Right renal pelvis (tissue), 4 donors: ENCODE measurements at regions not wholly inside any gene's neighbourhood (a gene's known extent, or its start where the extent isn't known, plus 50 kb on each side); places are given as distances from the start of the nearest gene placed in this dataset.
"Not testable (repeated sequence)": the region's sequence is repeated elsewhere in the genome, so short reads cannot be mapped to it uniquely, and the experiment has no call there.

ENCODE experiments used
- DNase-seq, 4 donors: peaks; one replicate each; pipeline ENCODE4 v3.0.0-alpha.2; 2013; ENCODE audit warnings: low read depth in 4 of 4, low spot score in 3 of 4, missing footprints in 1 of 4

- no peak for DNase-seq
These were observed 206.7 kb upstream of the RBBP8 start for GRCh38 chr18:22726469-22726868.

DNA sequence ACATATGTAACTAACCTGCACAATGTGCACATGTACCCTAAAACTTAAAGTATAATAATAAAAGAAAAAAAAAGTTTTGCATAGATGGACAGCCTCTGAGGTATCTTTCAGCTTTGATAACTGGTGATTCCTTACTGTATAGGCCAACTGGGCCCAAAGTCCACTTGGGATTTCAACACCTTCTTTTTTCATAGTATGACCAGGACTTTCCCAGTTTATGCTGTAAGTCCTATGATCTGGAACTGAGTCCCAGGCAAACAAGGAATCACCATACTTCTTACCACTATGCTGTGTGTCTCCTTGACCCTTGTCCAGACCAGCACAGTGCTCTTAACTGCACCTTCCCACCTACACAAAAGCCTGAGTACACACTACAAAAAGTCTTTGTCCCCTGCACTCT lies 205.1 kb upstream of the RBBP8 start:
- no peak for DNase-seq

- DNase-seq: no peak
These were observed 204.5 kb upstream of the RBBP8 start for GRCh38 chr18:22728481-22729105.

- no peak for DNase-seq
These were observed 201.7 kb upstream of the RBBP8 start for GRCh38 chr18:22731398-22731797.

DNA sequence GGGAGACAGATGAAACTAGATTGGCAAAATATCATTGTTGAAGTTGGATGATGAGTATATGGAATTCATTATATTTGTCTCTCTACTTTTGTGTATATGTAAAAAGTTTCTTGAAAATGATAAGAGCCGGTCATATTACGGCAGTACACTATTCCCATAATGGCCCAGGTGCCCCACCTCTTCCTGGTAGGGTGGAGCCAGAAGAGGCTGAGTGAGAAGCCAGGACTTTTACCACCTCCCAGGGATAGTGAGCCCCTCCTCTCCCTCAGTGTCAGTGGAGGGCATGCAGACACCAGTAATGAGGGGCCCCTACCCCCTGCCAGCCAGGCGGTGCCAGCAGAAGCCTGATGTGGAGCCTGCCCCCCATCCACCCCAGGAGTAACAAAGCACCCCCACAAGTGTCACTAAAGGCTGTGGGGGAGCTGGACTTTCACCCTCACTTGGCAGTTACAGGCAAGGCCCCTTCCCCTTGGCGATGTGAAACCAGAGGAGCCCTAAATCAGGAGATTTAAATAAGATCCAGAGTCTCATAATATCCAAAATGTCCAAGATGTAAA lies 198.9 kb upstream of the RBBP8 start:
- no peak for DNase-seq

GRCh38 chr18:22734791-22735627 lies 198.1 kb upstream of the RBBP8 start:
- no peak for DNase-seq

DNA sequence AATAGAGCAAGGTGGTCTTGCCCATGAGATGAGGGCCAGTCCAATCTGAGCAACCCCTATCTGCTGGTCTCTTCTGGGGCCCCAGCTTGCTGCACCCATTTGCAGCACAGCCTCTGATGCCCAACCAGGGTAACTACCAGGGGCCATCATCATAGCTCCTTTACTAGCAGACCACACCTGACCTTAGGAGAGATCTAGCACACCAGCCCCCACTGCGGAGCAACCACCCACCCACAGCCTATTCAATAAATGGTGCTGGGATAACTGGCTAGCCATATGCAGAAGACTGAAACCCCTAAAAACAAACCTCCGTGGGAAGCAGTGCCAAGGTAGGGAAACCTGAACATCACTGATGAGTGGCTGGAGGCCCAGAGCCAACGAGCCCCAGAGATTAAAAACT lies 196.1 kb upstream of the RBBP8 start:
- no peak for DNase-seq

DNA sequence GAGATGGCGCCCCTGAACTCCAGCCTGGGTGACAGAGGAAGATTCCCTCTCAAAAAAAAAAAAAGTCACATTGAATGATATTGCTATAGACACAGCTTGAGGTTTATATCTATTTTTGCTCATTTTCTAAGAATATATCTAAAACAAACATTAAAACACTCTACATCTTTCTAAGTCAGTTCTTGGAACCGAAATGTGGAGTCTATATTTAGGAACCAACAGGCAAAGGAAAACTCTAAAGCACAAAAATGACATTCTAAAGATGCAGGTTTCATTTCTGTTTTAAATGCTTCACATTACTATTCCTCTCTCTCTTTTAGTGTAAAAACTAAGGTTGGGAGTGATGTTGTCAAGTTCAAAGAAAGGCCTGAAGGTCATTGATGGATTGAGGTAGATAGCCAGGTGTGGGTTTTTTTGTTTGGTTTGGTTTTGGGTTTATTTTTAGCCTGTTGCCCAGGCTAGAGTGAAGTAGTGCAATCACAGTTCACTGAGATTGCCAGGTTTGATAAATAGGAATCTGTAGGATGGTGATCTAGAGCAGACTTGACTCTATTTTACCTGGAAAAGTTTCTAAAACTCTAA lies 194.0 kb upstream of the RBBP8 start:
- DNase-seq: no peak

DNA sequence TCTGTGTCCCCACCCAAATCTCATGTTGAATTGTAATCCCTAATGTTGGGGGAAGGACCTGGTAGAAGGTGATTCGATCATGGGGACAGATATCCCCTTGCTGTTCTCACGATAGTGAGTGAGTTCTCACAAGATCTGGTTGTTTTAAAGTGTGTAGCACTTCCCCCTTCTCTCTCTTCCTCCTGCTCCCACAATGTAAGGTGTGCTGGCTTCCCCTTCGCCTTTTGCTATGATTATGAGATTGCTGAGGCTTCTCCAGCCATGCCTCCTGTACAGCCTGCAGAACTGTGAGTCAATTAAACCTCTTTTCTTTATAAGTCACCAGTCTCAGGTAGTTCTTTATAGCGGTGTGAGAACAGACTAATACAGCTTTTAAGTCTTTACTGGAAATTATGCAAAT lies 193.3 kb upstream of the RBBP8 start:
- no peak for DNase-seq

DNA sequence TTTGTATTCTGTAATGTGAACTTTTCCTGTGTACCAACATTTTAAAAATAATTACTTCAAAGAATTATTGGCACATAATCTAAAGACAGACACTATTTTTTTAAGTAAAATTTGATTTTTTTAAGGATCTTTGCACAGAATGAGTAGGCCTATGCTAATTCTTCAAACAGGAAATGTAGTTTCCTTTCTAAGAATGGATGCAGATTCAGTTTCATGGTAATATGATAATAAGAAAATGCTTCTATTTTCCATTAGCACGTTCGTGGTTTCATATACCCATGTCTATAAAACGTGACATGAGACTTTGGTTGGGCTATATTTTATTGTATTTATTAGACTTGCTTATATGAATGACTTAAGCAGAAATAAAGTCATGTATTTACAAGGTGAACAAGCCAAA lies 191.8 kb upstream of the RBBP8 start:
- DNase-seq: no peak

- no peak for DNase-seq
These were observed 190.7 kb upstream of the RBBP8 start for GRCh38 chr18:22742409-22742808.

DNA sequence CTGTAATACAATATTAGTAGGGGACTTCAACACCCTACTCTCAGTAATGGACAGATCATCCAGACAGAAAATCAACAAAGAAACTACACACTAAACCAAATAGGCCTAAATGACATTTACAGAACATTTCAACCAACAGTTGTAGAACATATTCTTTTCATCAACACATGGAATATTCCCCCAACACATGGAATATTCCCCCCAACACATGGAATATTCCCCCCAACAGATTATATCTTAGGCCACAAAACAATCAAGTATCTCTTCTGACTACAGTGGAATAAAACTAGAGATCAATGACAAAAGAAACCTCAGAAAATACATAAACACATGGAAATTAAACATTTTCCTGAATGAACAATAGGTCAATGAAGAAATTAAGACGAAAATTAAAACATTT lies 187.2 kb upstream of the RBBP8 start:
- DNase-seq: no peak

DNA sequence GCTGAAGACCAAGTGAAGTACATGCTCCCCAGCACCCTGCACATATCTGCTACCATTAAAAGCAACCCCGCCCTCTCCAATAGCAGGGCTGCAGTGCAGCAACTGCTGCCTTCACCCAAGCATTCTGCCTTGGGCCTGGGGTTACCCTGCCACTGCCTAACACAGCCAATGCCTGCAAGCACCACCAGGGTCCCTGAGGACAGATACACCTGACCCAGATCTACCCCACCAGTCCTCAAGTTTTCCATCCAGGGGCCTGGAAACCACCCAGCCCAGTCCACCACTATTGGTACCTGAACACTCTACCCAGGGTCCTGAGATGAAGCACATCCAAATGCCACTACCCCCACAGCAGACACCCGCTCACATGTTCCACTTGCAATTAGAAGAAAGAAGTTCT lies 181.1 kb upstream of the RBBP8 start:
- DNase-seq: no peak

GRCh38 chr18:22753130-22753831 lies 179.8 kb upstream of the RBBP8 start:
- DNase-seq: no peak

DNA sequence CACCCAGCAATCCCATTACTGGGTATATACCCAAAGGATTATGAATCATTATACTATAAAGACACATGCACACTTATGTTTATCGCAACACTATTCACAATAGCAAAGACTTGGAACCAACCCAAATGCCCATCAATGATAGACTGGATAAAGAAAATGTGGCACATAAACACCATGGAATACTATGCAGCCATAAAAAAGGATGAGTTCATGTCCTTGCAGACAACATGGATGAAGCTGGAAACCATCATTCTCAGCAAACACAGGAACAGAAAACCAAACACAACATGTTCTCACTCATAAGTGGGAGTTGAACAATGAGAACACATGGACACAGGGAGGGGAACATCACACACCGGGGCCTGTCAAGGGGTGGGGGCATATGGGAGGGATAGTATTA lies 169.1 kb upstream of the RBBP8 start:
- DNase-seq: not testable (repeated sequence)

DNA sequence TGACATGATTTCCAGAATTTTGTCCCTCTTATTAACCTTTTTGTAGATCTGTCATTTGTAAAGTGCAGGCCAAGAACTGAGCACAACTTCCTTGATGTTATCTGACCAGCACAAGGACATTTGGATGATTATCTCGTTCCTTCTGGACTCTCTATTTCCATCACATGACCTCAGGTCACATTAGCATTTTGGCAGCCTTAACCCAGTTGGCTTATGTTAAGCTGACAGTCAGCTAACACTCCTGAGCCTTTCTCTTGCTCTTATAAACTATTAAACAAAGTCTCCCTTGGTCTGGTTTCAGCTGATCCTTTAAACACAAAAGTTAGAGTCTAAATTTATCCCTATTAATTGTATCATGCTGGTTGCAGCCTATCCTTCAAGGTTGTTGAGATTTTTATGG lies 167.2 kb upstream of the RBBP8 start:
- no peak for DNase-seq

DNA sequence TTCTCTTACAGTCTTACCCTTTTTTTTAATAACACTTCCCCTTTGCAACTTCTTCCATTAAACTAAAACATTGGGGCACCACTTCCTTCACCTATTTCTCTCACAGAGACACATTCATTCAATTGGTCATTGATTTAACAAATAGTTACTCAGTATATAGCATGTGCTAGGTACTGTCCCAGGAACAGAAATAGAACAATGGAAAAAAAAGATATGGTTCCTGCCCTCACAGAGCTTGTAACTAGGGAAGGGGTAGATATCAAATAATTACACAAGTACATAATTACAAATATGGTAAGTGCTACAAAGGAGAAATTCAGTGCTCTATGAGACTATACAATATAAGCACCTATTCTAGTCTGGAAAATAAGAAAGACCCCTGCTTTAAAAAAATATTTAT lies 165.5 kb upstream of the RBBP8 start:
- no peak for DNase-seq

DNA sequence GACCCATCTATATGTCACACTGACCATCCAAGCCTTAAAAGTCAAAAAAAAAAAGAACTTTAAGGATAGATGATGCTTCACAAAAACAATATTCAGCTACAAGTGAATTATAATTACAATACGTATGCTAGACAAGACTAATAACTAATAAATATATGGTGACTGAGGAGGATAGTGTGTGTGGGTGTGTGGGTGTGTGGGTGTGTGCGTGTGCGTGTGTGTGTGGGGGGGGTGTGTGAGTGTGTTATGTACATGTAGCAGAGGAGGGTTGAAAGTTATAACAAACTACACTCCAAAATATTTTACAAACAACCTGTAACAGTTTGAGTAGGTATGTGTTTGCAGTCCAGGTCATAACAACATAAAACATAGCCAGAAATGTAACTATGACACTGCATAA lies 159.2 kb upstream of the RBBP8 start:
- DNase-seq: no peak

DNA sequence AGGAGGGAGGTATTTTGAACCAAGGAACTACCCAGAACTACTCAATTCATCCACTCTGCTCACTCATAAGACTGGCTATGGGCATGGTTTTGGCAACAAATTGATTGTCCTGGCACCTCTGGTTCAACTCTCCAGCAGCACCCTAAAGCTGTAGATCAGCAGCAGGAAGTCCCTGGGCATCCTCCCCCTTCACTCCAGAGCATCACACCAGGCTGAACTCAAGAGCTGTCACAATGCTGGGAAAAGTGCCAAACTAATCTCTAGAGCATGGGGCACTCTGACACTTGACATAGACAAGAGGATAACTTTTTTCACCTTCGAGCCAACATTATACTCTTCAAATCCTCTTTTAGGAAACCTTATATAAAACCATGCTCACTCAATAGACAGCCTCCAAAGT lies 154.1 kb upstream of the RBBP8 start:
- no peak for DNase-seq

DNA sequence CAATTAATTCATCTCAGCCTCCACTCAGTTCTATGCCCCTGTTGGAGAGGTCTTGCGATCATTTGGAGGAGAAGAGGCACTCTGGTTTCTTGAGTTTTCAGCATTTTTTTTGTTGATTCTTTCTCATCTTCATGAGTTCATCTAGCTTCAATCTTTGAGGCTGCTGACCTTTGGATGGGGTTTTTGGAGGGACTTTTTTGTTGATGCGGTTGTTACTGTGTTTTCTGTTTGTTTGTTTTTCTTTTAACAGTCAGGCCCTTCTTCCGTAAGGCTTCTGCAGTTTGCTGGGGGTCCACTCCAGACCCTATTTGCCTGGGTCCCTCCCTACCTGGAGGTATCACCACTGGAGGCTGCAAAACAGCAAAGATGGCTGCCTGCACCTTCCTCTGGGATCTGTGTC lies 149.9 kb upstream of the RBBP8 start:
- DNase-seq: no peak

DNA sequence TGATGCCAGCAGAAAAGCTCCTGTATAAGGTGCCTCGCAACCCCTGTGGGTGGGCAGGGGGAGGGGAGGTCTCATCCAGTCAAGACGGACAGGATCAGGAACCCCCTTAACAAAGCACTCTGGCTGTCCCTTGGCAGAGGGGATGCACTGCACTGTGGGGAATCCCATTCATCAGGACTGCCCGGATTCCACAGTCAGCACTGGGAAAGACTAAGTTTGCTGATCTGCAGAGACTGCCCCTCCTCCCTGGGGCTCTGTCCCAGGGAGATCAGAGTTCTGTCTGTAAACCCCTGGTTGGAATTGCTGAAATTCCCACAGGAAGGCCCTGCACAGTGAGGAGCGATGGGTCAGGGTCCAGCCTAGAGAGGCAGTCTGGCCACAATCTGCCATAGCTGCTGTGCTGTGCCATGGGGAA lies 149.5 kb upstream of the RBBP8 start:
- no peak for DNase-seq
